ENCODE measurements at regions not wholly inside any gene's neighbourhood (a gene's known extent, or its start where the extent isn't known, plus 50 kb on each side); places are given as distances from the start of the nearest gene placed in this dataset.

DNA sequence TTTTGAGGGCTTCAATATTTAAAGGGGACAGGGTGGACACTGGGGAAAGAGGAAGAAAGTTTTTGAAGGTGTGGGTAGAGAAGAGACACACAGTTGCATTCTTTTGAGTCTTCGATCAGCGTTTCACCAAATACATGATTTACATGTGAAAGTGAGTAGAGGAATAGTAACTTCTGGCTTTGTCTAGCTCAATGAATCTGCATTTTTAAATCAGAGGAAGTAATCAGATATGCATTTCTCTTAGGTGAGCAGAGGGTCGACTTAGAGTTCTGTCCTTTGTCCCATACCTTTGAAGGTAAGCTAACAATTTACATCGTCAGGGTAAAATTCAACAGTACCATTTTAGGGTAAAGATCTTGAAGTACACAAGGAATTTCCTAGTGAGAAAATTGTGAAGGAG lies 406.4 kb upstream of the ZNF462 start:
- peaks cover 0 to 15% of the 10 kb centered on the region in 2 donors for H3K9me3 ChIP-seq
- H3K4me3 ChIP-seq, result no peak overlapping the region
- no peaks in the 10 kb centered on the region for H3K4me1 ChIP-seq
- DNase-seq (ENCODE audit: low spot score), result no peak
- H3K36me3 ChIP-seq, result no peaks in the 10 kb centered on the region
- H3K27me3 ChIP-seq, result no peaks in the 10 kb centered on the region
- TF ChIP-seq, protein P1, sequence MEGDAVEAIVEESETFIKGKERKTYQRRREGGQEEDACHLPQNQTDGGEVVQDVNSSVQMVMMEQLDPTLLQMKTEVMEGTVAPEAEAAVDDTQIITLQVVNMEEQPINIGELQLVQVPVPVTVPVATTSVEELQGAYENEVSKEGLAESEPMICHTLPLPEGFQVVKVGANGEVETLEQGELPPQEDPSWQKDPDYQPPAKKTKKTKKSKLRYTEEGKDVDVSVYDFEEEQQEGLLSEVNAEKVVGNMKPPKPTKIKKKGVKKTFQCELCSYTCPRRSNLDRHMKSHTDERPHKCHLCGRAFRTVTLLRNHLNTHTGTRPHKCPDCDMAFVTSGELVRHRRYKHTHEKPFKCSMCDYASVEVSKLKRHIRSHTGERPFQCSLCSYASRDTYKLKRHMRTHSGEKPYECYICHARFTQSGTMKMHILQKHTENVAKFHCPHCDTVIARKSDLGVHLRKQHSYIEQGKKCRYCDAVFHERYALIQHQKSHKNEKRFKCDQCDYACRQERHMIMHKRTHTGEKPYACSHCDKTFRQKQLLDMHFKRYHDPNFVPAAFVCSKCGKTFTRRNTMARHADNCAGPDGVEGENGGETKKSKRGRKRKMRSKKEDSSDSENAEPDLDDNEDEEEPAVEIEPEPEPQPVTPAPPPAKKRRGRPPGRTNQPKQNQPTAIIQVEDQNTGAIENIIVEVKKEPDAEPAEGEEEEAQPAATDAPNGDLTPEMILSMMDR (IDR thresholded peaks at IDR 0.05), result no peak
- no peak overlapping the region for H3K27ac ChIP-seq

DNA sequence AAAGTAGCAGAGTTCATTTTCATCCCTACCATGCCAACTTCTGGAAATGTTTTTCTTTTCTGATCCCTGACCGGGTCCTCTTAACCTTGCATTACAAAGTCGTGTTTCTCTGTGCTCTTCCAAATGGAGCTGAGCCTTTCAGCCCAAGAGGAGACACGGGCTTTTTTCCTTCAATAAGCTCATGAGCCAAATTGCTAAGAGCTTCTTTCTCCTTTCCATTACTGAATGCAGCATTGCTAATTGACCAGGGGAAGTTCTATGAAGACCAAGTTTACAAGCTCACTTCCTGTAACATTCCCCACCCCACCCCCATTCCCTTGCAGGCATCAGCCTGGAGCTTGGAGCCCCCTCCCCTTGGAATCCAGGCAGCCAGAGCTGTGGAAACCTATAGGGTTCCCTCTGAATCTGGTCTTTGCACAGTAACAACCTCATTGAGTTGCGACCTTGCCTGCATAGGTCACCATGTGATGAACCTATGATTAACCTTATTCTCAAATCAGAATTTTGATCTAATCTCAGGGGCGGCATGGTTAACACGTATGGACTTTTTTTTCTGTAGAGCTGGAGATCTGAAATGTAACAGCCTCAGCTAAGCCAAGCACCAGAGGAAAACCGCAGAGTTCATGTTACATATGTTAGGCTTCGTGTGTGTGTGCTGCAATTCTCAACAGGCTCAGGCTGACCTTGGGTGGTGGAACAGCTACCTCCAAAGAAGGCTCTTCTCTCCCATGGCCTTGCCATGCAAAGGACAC lies 395.7 kb upstream of the ZNF462 start:
- Histone ChIP-seq H3K27me3 (no peaks in the 10 kb centered on the region), H3K9me3 (no peaks in the 10 kb centered on the region), H3K27ac (no peak overlapping the region), H3K4me3 (no peak overlapping the region), H3K36me3 (no peaks in the 10 kb centered on the region), H3K4me1 (no peaks in the 10 kb centered on the region)
- TF ChIP-seq, protein P1 (IDR thresholded peaks at IDR 0.05), result no peak
- no peak for DNase-seq (ENCODE audit: low spot score)

DNA sequence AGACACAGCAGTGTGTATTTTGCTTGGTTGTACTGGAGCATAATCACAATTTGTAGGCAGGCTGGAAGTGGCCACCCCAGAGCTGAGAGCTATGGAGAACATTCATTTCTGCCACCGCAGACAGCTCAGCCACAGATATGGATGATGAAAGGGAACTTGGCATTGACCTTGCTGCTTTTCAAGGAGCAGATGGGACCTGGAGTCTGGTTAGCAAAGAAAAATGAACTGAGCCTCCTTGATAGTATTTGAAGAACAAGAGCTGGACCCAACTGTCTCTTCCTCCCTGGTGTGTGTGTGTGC lies 395.2 kb upstream of the ZNF462 start:
- Histone ChIP-seq H3K9me3 (no peaks in the 10 kb centered on the region), H3K36me3 (no peaks in the 10 kb centered on the region), H3K27me3 (no peaks in the 10 kb centered on the region), H3K4me1 (no peaks in the 10 kb centered on the region), H3K4me3 (no peak overlapping the region), H3K27ac (no peak overlapping the region)
- TF ChIP-seq, protein P1 (IDR thresholded peaks at IDR 0.05), result no peak
- DNase-seq (ENCODE audit: low spot score), result no peak

DNA sequence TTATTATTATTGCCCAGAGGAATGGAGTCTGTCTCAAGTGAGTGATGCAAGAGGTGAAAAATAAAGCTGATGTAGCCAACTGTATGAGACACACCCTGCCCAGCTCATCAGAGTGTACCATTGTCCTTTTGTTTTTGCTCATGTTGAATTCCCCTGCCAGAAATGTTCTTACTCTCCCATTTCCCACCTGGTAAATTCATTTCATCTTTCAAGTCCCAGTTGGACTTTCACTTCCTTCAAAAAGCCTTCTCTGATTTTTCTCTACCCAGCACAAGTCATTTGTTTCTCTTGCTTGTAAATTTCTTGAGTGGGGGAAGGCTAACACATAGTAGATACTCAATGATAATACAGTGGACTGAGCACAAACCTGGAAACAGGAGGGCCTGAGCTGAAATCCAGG lies 394.5 kb upstream of the ZNF462 start:
- no peak for DNase-seq (ENCODE audit: low spot score)
- H3K27ac ChIP-seq, result no peak overlapping the region

DNA sequence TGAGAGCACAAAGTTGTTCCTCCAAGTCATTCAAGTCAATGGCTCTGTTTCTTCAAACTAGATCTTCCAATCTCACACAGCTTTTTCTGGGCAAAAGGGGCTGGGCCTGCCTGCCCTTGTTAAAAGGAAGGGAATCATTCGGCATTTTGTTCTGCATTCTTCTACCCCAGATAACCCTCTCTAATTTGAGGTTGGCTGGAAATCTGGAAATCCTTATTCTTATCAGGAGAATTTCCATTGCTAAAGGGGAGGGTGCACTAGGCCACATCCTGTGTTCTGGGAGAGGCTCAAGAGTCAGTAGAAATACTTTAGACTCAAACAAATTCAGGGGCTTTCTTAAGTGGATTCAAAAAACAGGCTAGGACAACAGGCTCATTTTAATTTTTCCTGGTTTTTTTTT lies 384.7 kb upstream of the ZNF462 start:
- no peaks in the 10 kb centered on the region for H3K27me3 ChIP-seq
- H3K4me1 ChIP-seq, result peaks cover 0 to 26% of the 10 kb centered on the region in 2 donors
- TF ChIP-seq, protein P1 (IDR thresholded peaks at IDR 0.05), result no peak
- DNase-seq (ENCODE audit: low spot score), result no peak
- H3K4me3 ChIP-seq, result no peak overlapping the region
- no peaks in the 10 kb centered on the region for H3K36me3 ChIP-seq
- no peaks in the 10 kb centered on the region for H3K9me3 ChIP-seq
- H3K27ac ChIP-seq, result no peak overlapping the region

More for the DNA sequence above, 394.5 kb upstream of the ZNF462 start:
- Histone ChIP-seq H3K9me3 (no peaks in the 10 kb centered on the region), H3K4me1 (no peaks in the 10 kb centered on the region), H3K4me3 (no peak overlapping the region), H3K27me3 (no peaks in the 10 kb centered on the region), H3K36me3 (no peaks in the 10 kb centered on the region)
- TF ChIP-seq, protein P1 (IDR thresholded peaks at IDR 0.05), result no peak

DNA sequence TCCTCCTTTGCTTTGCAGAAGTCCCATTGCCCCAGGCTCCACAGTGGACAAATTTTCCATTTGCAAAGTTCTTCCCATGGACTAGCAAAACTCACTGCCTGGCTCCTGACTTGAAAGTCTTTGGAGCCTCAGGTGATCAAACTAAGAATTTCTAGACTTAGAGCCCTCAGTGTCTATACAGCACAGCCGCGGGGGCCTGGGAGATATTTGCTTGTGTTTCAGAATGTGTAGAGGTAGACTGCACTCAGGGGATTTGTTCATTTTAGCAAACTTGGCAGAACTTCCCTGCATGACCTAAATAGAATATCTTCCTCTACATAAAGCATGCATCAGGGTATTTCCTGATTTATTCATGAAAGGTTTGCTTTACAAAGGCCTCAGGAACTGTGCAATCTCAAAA lies 384.2 kb upstream of the ZNF462 start:
- TF ChIP-seq, protein P1 (IDR thresholded peaks at IDR 0.05), result no peak
- Histone ChIP-seq H3K9me3 (no peaks in the 10 kb centered on the region), H3K27ac (no peak overlapping the region), H3K27me3 (no peaks in the 10 kb centered on the region), H3K4me1 (peaks cover 0 to 26% of the 10 kb centered on the region in 2 donors), H3K4me3 (no peak overlapping the region), H3K36me3 (no peaks in the 10 kb centered on the region)
- no peak for DNase-seq (ENCODE audit: low spot score)

Data from right atrium auricular region (tissue), 2 donors.